Stimulated activated CD8-positive, alpha-beta memory T cell treated with anti-CD3 and anti-CD28 coated beads, Interleukin-7, amount 100 ng/mL, for 48 hours (primary cell): ENCODE measurements at regions not wholly inside any gene's neighbourhood (a gene's known extent, or its start where the extent isn't known, plus 50 kb on each side); places are given as distances from the start of the nearest gene placed in this dataset.

ENCODE experiments used
- DNase-seq, 2 donors: peaks; one replicate each; pipeline ENCODE4 v3.0.0-alpha.2; 2020; ENCODE audit warnings: low read depth in 1 of 2; ENCODE audit errors: extremely low read depth in 1 of 2

DNA sequence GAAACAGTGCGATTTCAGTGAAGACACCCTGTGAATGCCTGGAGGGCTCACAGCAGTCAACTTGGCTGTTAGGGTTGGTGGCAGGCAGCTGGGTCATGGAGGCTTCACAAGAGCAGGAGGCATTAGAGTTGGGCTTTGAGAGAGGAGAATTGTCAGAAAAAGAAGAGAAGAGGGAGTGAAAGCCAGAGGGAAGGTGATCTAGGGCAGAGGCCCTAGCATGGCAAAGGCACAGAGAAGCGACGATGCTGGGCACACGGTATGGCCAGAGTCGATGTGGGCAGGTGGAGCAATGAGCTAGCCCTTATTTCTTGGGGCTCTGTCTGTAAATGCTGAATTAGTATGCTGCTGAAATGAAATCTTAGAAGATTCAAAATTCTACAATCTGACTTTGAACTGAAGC, 52.6 kb upstream of the OLFM4 start:
- DNase-seq: no peak

DNA sequence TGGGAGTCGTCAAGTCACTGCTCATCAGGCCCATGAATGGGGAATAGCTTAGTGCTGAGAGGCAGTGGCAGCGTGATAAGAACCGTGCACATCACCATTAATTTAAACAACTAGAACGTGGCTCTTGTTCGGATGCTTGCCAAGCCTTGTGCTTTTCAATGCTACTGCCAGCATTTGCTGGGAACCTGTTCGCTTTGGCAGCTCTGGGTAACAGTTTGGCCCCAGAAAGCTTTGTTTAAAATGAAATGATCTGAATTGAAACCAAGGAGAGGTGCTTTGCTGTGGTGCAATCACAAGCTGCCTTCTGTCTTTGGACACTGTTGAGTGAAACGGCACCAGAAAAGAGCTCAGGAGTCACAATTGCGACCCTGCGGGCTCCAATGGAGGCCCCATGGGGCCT, 53.5 kb upstream of the OLFM4 start:
- DNase-seq: no peak

DNA sequence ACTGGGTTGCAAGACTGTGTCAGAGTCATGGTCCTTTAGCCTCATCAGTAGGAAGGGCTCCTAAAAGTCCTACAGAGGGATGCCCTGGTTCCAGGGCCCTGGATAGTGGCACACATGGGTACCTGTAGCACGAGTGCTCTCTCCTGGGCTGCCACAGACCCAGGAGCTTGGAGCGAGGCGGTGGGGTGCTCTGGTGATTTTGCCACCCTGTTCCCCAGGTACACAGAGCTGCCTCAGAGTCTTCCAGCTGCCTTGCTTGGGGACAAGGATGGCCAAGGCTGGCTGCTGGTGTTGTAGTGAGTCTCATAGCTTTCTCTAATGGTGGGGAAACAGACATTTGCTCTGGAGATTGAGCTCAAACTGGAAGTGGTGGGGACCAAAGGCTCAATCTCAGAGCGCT, 53.9 kb upstream of the OLFM4 start:
- DNase-seq: no peak

DNA sequence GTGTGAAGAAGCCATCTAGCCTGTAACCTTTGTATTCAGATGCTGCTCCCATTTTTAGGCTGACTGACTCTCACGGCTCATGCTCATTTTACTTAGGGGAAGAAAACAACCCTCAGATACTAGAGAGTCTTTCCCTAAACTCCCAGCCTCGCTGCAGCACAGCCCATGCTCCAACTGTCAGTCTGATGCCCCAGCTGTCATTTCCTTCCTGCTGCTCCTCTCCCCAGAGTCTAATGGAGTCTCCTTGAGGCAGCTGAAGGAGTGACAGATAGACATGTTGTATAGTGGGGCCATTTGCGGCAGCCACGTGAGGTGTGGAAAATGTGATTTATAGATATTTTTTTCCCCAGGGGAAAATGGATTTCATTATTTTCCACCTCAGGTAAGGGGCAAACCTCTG, 59.2 kb upstream of the OLFM4 start:
- DNase-seq: no peak

DNA sequence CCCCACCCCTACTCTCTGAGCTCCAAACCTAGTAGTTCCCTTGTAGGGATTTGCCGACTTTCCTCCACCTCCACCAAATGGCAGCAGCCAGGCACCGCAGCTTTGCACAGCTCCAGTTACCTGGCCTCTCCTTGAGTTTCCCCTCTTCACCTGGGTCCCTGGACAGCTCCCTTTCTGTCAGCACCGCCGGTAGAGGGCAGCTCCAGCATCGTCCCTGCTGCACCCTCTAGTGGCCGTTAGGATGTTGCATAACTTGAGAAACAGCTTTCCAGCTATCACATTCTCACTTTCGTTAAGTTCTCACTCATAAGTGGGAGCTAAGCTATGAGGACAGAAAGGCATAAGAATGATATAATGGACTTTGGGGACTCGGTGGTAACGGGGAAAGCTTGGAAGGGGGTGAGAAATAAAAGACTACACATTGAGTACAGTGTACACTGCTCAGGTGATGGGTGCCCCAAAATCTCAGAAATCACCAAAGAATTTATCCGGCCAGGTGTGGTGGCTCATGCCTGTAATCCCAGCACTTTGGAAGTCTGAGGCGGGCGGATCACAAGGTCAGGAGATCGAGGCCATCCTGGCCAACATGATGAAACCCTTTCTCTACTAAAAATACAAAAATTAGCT, 60.4 kb upstream of the OLFM4 start:
- DNase-seq: peak in 1 of 2 donors; percentile 38

DNA sequence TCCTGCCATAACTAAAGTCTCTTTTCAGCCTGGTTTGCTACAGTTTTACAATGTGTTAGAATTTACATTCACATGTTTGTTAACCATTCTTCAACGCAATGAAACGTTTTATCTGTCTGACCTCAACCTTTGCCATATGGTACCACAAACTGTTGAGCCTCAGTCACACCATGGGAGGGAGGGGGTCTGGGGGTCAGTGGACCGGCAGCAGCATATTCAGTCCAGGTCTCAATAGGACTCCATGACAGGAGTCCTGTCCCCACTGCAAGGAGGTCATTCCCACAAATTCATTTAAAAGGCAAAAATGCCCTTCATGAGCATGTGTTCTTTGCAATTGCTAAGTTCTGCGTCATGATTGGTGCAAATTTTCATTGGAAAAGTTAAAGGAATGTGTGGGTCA, 66.6 kb upstream of the OLFM4 start:
- no peak for DNase-seq

DNA sequence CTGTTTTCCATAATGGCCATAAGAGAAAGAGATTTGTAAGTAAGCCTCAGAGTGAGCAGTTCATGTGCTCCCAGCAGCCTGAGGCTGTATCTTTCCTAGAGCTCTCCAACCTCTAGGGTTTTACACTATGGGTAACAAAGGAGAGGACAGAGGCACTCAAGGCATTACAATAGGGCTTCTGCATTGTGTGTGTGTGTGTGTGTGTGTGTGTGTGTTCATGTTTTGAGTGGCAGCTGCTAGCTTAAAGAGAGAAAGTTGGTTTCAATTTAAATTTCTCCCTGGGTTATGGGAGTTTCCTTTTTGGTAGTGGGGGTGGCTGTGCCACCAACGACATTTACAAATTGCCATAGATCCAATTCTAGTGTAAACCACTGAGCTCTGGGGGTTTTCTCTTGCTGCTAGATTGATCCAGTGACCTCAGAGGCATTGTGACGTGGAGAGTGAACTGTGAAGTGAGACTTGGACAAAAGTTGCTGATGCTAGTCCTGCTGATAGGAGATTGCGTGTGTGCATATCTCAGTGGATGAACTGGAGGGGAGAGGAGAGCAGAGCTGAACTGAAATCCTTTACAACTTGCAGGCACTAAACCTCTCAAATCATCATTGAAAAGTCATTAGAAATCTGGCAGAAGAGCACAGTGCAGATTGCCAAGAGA, 67.2 kb upstream of the OLFM4 start:
- DNase-seq: no peak

DNA sequence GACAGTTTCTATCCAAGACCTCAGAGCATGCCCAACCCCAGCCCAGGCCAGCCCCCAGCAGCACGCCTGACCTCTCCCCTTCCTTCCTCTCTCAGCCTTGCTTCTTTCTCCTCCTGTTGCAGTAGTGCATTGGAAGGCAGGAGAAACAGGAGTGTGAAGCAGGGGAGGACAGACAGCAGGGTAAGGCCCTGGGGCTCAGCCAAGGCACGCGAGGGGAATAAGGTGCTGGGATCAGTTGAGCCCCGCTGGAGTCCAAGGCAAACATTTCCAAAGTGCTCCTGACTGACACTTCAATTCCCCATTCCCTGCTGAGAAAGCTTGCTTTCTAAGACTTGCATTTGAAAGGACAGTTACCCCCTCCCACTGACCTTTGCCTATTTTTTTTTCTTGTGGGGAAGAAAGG, 73.1 kb upstream of the OLFM4 start:
- no peak for DNase-seq

DNA sequence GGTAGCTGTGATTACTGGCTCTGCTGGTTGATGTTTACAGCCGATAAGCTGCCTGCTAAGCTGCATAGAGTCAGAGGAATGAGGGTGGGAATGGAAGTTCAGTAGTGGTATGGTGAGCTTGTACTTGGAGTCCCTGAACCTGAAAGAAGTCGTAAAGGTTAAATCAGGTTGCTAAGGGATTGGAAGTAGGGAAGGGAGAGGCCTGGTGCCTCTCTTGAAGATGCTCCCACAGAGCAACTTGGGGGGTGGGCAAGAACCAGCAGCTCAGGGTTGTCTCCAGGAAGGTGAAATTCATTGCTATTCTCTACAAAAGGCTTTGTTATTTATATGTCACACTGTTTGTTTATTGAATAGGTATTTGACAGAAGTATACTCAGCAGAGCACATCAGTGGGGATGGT, 73.8 kb upstream of the OLFM4 start:
- no peak for DNase-seq

DNA sequence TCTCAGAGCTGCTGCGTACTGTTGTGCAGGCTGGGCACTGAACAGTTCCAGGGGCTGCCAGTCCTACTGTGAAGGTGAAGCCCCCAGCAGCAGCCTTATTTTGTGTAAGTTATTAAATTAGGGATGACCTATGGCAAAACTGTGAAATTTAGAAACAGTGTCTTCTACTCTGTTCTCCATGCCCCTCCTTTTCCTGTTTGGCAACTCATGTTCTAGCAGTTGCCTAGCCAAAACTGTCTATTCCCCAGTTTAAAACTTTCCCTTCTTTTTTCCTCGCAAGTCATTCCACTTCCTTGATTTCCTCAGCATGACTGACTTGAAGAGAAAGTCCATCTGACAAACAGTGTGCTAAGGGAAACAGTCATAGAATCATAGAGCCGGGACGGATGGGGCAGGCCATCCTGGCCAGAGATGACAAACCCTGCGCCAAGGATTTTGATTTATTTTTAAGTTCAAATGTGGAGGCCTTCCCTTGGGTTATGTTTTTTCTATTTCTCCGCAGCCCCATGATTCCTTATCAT, 78.1 kb upstream of the OLFM4 start:
- DNase-seq: no peak

DNA sequence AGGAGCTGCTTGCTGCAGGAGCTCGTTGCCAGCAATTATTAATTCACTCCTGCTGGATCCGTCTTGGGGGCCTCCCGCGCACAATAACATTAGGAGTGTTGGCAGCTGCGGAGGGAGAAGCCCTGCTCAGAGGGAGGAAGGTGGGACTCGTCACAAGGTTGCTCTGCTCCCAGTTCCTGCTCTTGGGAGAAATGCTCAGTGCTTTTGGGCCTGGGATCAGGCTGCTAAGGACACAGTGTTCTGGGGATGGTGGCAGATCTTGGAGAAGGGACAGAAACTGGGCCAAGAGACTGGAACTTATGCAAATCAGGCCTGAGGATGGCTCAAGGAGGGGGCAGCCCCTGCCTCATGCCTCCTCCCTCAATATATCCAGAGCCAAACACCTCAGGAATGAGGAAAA, 78.9 kb upstream of the OLFM4 start:
- no peak for DNase-seq

DNA sequence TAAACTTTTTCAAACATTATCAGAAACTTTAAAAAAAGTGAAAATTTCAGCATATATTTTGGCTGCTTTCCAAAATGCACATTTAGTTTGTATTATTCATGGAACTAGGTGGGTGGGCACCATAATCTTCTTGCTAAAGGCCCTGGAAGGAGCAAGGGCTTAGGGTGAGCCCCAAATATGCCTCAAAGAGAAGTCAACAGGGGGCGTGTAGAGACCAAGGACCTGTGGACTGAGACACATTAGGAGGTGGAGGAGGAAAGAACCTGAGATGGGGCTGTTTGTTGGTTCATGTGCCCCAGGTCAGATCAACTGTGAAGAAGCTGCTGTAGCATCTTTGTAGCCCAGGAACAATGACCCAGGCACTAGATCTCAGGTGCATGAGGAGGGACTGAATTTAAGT, 79.6 kb upstream of the OLFM4 start:
- DNase-seq: no peak

DNA sequence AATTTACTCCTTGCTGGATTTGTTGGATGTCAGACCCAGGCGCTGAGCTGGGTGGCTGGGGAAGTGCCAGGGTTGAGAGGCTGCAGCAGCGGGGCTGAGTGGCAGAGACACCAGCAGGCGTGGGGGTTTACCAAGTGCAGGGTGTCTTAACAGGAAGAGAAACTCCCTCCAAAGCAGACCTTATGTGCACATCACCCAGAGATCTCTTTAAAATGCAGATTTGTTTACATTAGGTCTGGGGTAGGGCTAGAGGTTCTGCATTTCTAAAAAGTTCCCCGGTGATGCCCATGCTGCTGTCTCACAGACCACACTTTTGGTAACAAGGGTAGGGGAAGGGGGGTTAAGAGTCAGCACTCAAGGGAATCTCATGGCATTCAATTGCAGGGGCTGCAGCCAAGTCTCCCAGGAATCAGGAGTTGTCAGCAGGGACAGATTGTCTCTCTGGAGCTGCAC, 80.7 kb upstream of the OLFM4 start:
- no peak for DNase-seq

DNA sequence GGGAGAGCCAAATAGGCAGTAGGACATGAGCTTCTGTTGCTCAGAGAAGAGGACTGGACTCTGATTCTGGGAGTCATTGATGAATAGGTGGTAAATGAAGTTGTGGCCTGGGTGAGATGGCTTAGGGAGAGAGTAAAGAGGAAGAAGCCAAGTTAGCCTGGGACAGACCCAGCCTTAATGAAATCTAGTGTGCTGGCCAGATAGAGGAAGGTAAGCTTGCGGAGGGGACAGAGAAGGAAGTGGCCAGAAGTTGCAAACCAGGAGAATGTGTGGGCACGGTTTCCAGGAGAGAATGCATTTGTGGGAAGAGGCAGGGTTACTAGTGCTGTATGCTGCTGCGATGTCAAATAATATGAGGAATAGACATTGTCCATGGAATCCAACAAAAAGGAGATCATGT, 83.3 kb upstream of the OLFM4 start:
- DNase-seq: no peak

DNA sequence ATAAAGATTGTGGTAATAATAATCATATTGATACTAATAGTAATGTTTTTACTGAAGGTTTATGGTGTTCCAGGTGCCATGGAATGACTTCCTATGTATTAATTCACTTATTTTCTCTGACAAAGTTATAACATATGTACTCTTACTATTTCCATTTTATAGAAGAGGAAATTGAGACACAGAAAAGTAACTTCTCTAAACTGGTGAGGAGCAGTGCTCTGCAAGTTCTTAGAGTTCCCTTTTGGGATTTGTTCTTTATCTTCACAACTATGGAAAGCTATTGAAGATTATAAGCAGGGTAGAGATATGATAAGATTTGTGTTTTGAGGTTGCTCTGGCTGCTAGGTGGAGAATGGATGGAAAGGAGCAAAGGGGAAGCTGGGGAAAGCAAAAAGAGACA, 83.9 kb upstream of the OLFM4 start:
- no peak for DNase-seq

DNA sequence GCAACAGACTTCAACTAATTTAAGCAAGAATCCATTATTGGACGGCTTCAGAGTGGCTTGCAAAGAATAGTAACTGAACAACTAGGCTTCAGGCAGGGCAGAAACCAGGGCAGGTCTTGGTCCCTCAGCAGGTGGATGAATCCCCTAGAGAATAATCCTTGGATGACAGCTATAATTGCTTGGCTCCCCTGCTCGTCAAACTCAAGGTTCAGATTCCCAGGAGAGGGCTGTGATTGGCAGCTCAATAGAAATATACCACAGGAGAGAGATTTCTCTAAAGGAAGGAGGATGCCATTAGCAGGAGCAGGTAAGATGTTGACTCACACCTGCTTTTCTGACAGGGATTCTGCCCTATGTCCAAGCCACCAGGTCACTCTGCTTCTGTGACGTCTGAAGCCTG, 89.6 kb upstream of the PCDH8 start:
- DNase-seq: no peak

DNA sequence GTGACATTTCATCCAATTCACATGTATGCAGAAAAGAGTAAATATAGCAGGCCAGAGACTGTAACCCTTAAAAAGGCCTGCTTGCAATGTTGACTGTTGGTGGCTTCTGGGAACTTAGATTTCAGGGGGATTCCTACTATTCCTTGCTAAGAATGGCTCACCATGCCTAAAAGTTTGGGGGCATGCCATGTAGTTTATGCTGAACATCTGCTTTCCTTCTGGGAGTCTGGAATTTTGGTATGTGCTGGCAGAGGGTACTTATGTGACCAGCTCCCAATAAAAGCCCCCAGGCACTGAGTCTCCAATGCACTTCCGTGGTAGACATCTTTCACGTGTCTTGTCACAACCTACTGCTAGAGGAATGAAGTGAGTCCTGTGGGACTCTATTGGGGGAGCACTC, 88.4 kb upstream of the PCDH8 start:
- no peak for DNase-seq

DNA sequence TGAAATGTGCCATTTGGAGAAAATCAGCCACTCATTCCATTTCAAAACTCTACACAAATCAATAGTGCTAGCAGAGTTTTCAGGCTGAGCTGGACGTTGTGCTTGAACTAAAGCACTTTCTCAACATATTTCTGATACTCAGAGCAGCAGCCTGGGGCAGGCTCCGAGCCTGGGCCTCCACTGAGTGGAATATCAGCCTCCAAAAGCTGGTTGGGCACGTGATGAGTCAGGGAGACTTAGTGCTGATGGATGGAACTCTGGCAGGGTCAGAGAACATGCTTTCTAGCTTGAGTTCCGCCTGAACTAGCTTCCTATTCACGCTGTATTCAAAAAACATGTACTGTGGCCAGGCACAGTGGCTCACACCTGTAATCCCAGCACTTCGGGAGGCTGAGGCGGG, 85.8 kb upstream of the PCDH8 start:
- no peak for DNase-seq

DNA sequence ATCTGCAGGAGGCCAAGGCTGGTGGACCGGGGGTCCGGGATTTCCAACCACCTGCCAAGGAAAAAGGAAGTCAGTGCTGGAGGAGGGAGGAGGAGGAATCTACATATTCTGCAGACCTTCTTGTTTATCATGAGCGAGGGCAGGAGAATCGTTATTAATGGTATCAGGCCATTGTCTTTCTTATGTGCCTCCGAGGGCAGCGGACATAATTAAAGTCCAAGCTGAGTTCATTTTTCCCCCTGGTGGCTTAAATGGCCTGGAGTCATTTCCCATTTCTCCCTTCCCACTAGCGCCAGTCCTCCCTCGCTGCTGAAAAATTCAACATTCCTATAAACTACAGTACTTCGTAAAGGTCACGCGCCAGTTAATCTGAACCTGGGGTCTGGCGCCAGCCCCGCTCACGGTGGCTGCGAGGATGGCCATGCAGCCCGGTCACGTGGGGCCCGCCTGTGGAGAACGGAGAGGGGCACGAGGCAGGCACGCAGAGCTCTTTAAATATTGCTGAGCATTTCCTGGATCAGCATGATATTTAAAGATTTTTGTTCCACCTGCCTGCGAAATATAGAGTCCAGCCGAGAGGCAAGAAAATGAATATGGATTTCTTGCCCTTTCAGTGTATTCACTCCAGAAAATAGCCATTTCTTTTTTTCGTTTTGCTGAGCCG, 85.2 kb upstream of the PCDH8 start:
- no peak for DNase-seq

DNA sequence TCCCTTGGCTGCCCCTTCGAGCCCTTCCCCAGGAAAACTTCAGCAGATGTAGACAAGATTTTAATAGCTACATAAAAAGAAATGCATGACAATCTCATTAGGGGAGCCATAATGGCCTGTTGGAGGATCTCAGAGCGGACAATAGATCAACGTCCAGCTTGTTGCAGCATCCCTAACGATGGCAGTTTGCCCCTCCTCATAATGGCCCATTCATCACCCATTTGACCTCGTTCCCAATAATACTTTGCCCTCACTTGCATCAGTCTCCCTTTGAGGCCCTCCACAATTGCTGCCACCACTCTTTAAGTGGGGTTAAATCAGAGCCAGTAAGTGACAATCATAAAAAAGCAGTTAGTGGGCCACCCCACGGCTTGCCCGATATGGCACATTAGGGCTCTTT, 84.7 kb upstream of the PCDH8 start:
- DNase-seq: no peak

DNA sequence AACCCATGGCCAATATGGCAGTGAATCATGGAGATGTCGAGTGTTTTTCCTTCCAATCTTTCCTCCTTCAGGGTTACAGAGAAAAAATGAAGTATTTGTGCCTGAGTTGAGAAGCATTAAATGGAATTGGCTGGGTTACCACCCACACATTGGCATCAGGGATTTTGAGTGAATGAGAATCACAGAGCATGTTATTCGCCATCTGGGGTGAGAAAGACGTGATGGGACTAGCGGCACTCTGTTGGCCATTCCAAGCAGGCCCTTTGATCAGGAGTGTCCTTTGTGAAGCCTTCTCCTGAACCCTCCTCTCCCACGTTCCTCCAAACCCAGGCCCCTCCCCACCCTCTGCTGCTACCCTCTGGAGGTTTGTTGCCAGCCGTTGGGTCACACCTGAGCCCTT, 84.2 kb upstream of the PCDH8 start:
- no peak for DNase-seq
